MM.1S (cell line): ENCODE measurements at regions not wholly inside any gene's neighbourhood (a gene's known extent, or its start where the extent isn't known, plus 50 kb on each side); places are given as distances from the start of the nearest gene placed in this dataset.
"Not testable (repeated sequence)": the region's sequence is repeated elsewhere in the genome, so short reads cannot be mapped to it uniquely, and the experiment has no call there.

Experiments used
- DNase-seq: peaks from one replicate; pipeline ENCODE4 v3.0.0-alpha.2; 2015
- H2AFZ ChIP-seq: fragments of 300-600 bp; sonication (generic); 2 replicates; pipeline ENCODE4 v1.6.0; 2016; ENCODE audit warnings: antibody characterized with exemption, low read length
- H3F3A ChIP-seq: fragments of 300-600 bp; sonication (generic); 2 replicates; pipeline ENCODE4 v1.6.1; 2016; ENCODE audit warnings: mild to moderate bottlenecking, antibody characterized with exemption, low read length, moderate library complexity, mixed read lengths; ENCODE audit not compliant: insufficient read depth
- H3K27ac ChIP-seq: fragments of 300-600 bp; sonication (generic); 2 replicates; pipeline ENCODE4 v1.5.1; 2016; ENCODE audit warnings: mild to moderate bottlenecking, low read length
- H3K27me3 ChIP-seq: fragments of 300-600 bp; sonication (generic); replicated peaks from 2 replicates; pipeline ENCODE4 v1.6.0; 2016; ENCODE audit warnings: low read length; ENCODE audit not compliant: insufficient read depth
- H3K36me3 ChIP-seq: fragments of 300-600 bp; sonication (generic); replicated peaks from 2 replicates; pipeline ENCODE4 v1.6.1; 2016; ENCODE audit warnings: mild to moderate bottlenecking, low read length, mixed read lengths; ENCODE audit not compliant: insufficient read depth
- H3K4me1 ChIP-seq: fragments of 300-600 bp; sonication (generic); 2 replicates; pipeline ENCODE4 v1.6.1; 2016; ENCODE audit warnings: low read length, mixed read lengths
- H3K4me2 ChIP-seq: fragments of 300-600 bp; sonication (generic); 2 replicates; pipeline ENCODE4 v1.6.0; 2016; ENCODE audit warnings: low read depth, low read length
- H3K4me3 ChIP-seq: fragments of 300-600 bp; sonication (generic); 2 replicates; pipeline ENCODE4 v1.5.1; 2016; ENCODE audit warnings: low read length, mixed read lengths
- H3K79me2 ChIP-seq: fragments of 300-600 bp; sonication (generic); 2 replicates; pipeline ENCODE4 v1.6.1; 2016; ENCODE audit warnings: mixed run types, low read length, mixed read lengths
- H3K9ac ChIP-seq: fragments of 300-600 bp; sonication (generic); 2 replicates; pipeline ENCODE4 v1.6.1; 2016; ENCODE audit warnings: low read length, mixed read lengths
- H3K9me2 ChIP-seq: fragments of 300-600 bp; sonication (generic); replicated peaks from 2 replicates; pipeline ENCODE4 v1.6.1; 2016; ENCODE audit warnings: mild to moderate bottlenecking, low read length, mixed read lengths; ENCODE audit not compliant: insufficient read depth
- H3K9me3 ChIP-seq: fragments of 300-600 bp; sonication (generic); replicated peaks from 2 replicates; pipeline ENCODE4 v1.6.1; 2016; ENCODE audit warnings: mild to moderate bottlenecking, low read length, mixed read lengths; ENCODE audit not compliant: insufficient read depth
- H4K20me1 ChIP-seq: fragments of 300-600 bp; sonication (generic); 2 replicates; pipeline ENCODE4 v1.6.1; 2016; ENCODE audit warnings: mild to moderate bottlenecking, low read length, moderate library complexity, mixed read lengths; ENCODE audit not compliant: insufficient read depth
- CTCF ChIP-seq: fragments of 300-600 bp; sonication (generic); IDR thresholded peaks from 2 replicates; pipeline ENCODE4 v1.5.1; 2016; ENCODE audit warnings: antibody characterized with exemption, low read length, mixed read lengths
- EZH2 ChIP-seq: fragments of 300-600 bp; sonication (generic); optimal IDR thresholded peaks from 2 replicates; pipeline ENCODE3; 2017; ENCODE audit warnings: low read depth, mild to moderate bottlenecking, antibody characterized with exemption, low read length, mixed read lengths
- EZH2phosphoT487 ChIP-seq: fragments of 300-600 bp; sonication (generic); IDR thresholded peaks from 2 replicates; pipeline ENCODE4 v1.6.1; 2018; ENCODE audit warnings: antibody characterized with exemption, low read length

- H3K36me3 ChIP-seq = no peaks in the 10 kb centered on the region
- no peaks in the 10 kb centered on the region for H3K9me3 ChIP-seq
- no peaks in the 10 kb centered on the region for H3K4me1 ChIP-seq
- H3K27ac ChIP-seq = no peak overlapping the region
- no peaks in the 10 kb centered on the region for H3K27me3 ChIP-seq
- no peak for DNase-seq
- H3K9me2 ChIP-seq = no peaks in the 10 kb centered on the region
- H3F3A ChIP-seq = no peaks in the 10 kb centered on the region
- H3K9ac ChIP-seq = no peak overlapping the region
- H3K79me2 ChIP-seq = no peaks in the 10 kb centered on the region
- H3K4me3 ChIP-seq = no peak overlapping the region
- TF ChIP-seq EZH2 (no peak), EZH2phosphoT487 (no peak), CTCF (no peak)
- H2AFZ ChIP-seq = no peak overlapping the region
- no peak overlapping the region for H3K4me2 ChIP-seq
- no peaks in the 10 kb centered on the region for H4K20me1 ChIP-seq
Measured at GRCh38 chrX:138964501-138964900, 253.0 kb upstream of the FGF13 start.

DNA sequence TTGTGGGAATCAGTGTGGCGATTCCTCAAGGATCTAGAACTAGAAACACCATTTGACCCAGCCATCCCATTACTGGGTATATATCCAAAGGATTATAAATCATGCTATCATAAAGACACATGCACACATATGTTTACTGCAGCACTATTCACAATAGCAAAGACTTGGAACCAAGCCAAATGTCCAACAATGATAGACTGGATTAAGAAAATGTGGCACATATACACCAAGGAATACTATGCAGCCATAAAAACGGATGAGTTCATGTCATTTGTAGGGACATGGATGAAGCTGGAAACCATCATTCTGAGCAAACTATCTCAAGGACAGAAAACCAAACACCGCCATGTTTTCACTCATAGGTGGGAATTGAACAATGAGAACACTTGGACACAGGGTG, 250.9 kb upstream of the FGF13 start:
- not testable (repeated sequence) for H3F3A ChIP-seq, H2AFZ ChIP-seq, H3K9ac ChIP-seq, H3K4me2 ChIP-seq, H3K9me3 ChIP-seq, H3K4me3 ChIP-seq, DNase-seq, H3K27me3 ChIP-seq, H3K36me3 ChIP-seq, H3K4me1 ChIP-seq, H4K20me1 ChIP-seq, H3K79me2 ChIP-seq, H3K9me2 ChIP-seq, H3K27ac ChIP-seq

GRCh38 chrX:138954976-138955375, 243.5 kb upstream of the FGF13 start:
- Histone ChIP-seq H2AFZ (no peak overlapping the region), H3K9me3 (no peaks in the 10 kb centered on the region), H4K20me1 (no peaks in the 10 kb centered on the region), H3K9me2 (no peaks in the 10 kb centered on the region), H3K27ac (no peak overlapping the region), H3K4me3 (no peak overlapping the region), H3K4me2 (no peak overlapping the region), H3K79me2 (no peaks in the 10 kb centered on the region), H3K27me3 (no peaks in the 10 kb centered on the region), H3K4me1 (no peaks in the 10 kb centered on the region), H3F3A (no peaks in the 10 kb centered on the region), H3K36me3 (no peaks in the 10 kb centered on the region), H3K9ac (no peak overlapping the region)
- TF ChIP-seq EZH2phosphoT487 = no peak
- no peak for DNase-seq

- Histone ChIP-seq H3K4me1 (no peaks in the 10 kb centered on the region), H3K36me3 (no peaks in the 10 kb centered on the region), H4K20me1 (no peaks in the 10 kb centered on the region), H3K9me2 (no peaks in the 10 kb centered on the region), H3K27ac (no peak overlapping the region), H2AFZ (no peak overlapping the region), H3K9ac (no peak overlapping the region), H3K9me3 (no peaks in the 10 kb centered on the region), H3K4me3 (no peak overlapping the region), H3F3A (no peaks in the 10 kb centered on the region), H3K27me3 (no peaks in the 10 kb centered on the region), H3K79me2 (no peaks in the 10 kb centered on the region), H3K4me2 (no peak overlapping the region)
- no peak for DNase-seq
- TF ChIP-seq EZH2phosphoT487 (no peak), EZH2 (no peak), CTCF (no peak)
Measured at GRCh38 chrX:138946926-138947325, 235.4 kb upstream of the FGF13 start.
